GM21360 (cell line): ENCODE measurements at regions not wholly inside any gene's neighbourhood (a gene's known extent, or its start where the extent isn't known, plus 50 kb on each side); places are given as distances from the start of the nearest gene placed in this dataset.
"Not testable (repeated sequence)": the region's sequence is repeated elsewhere in the genome, so short reads cannot be mapped to it uniquely, and the experiment has no call there.

ENCODE experiments used
- ATAC-seq: cut with Tn5 transposase; IDR thresholded peaks from one replicate; pipeline ENCODE4 v1.9.1; 2021; ENCODE audit warnings: mild to moderate bottlenecking, moderate library complexity; ENCODE audit not compliant: unreplicated experiment

DNA sequence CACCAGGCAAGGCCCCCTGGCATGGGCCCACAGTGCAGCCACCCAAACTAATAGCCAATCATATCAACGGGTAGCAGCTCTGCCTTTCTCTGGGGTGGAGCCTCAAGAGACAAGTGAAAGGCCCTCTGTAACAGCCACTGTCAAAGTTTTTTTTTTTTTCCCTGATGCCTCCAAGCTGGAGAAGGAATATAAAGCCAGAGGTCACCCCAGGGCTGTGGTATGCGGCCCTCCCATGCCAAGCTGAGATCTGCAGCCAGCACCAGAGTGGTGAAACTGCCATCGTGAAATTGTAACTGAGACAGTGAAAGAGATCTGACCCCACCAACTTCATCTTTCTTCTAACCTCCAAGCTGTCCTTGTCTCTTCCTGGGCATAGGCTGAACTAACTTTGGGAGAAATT lies 407.0 kb downstream of the KLHL4 start:
- ATAC-seq = no peak

DNA sequence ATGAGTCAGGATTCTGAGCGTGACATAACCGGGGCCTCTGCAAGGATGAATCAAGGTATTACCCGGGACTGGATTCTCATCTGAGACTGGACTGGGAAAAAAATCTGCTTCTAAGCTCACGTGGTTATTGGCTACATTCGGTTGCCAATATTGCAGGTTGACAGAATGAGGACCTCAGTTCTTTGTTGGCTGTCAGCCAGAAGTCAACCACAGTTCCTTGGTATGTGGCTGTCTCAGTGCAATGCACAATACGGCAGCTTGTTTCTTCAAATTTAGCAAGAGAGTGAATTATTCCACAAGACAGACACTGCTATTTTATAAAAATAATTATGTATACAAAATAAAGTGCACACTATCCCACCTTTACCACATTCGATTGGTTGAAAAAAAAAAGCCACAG lies 424.2 kb downstream of the KLHL4 start:
- no peak for ATAC-seq

DNA sequence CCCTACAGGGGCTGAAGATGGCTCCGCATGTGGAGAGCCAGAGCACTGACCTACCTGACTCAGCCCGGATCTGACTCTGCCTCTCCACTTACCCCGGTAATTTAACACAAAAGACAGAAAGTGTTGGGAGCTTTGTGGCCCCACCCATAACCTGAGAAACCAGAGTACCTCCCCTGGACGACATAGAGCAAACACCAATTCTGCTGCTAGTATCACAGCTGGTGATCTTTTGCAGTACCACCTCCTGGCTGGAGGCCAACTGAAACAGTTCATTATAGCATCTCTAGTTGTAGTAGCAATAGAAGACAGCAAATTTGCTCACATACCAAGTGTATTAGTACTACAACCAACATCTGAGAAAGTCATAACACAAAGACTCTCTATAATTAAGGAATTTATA lies 443.9 kb downstream of the KLHL4 start:
- ATAC-seq = no peak

DNA sequence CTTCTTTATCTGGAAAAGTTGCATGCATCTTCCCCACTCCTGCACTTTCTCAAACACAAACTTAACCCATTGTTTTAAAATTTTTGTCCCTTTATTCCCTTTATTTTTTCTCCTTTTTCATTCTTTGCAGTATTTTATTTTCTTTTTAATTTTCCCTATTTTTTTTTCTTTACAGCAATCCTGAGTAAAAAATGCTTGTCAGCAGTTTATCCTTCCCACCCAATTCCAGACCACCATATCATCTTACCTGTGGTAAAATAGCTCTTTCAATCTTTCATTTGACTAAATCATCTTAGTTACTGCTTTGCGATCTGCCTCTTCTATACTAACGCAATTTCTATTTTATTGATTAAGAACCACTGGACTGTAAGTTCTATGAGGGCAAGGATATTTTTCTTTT lies 450.5 kb downstream of the KLHL4 start:
- no peak for ATAC-seq

DNA sequence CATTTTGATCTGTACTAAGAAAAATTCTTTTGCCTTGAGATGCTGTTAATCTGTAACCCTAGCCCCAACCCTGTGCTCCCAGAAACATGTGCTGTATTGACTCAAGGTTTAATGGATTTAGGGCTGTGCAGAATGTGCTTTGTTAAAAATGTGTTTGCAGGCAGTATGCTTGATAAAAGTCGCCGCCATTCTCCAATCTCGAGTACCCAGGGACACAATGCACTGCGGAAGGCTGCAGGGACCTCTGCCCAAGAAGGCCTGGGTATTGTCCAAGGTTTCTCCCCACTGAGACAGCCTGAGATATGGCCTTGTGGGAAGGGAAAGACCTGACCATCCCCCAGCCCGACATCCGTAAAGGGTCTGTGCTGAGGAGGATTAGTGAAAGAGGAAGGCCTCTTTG lies 454.5 kb downstream of the KLHL4 start:
- ATAC-seq = not testable (repeated sequence)

DNA sequence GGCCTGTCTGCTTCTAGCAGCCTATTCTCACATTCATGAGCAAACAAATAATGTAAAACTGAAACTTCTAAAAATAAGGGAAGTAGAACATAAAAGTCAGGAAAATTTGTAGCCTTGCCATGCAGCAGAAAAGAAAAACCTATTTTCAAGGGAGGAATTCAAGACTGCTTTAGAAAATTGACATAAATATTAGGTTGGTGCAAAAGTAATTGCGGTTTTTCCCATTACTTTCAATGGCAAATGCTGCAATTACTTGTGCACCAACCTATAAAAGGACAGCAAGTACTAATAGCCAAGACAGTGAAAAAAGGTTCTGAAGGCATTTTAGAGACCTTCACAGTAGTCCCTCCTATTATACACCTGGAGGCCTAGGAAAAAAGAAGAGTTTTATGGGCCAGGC lies 457.8 kb downstream of the KLHL4 start:
- no peak for ATAC-seq

DNA sequence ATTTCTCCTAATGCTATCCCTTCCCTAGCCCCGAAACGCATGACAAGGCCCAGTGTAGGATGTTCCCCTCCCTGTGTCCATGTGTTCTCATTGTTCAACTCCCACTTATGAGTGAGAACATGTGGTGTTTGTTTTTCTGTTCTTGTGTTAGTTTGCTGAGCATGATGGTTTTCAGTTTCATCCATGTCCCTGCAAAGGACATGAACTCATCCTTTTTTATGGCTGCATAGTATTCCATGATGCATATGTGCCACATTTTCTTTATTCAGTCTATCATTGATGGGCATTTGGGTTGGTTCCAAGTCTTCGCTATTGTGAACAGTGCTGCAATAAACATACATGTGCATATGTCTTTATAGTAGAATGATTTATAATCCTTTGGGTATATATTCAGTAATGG lies 490.3 kb downstream of the KLHL4 start:
- ATAC-seq = not testable (repeated sequence)

DNA sequence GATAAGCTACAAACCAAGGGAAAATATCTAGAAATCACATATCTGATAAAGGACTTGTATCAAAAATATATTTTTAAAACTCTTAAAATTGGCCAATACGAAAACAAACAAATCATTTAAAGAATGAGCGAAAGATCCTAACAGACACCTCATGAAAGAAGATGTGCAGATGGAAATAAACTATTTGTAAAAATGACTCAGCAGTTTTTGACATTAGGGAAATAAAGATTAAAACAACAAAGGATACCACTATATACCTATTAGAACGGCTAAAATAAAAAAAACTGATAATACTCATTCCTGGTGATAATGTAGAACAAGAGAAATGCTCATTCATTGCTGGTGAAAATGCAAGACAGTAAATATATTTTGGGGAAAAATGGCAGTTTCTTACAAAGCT lies 506.4 kb downstream of the KLHL4 start:
- ATAC-seq = no peak

DNA sequence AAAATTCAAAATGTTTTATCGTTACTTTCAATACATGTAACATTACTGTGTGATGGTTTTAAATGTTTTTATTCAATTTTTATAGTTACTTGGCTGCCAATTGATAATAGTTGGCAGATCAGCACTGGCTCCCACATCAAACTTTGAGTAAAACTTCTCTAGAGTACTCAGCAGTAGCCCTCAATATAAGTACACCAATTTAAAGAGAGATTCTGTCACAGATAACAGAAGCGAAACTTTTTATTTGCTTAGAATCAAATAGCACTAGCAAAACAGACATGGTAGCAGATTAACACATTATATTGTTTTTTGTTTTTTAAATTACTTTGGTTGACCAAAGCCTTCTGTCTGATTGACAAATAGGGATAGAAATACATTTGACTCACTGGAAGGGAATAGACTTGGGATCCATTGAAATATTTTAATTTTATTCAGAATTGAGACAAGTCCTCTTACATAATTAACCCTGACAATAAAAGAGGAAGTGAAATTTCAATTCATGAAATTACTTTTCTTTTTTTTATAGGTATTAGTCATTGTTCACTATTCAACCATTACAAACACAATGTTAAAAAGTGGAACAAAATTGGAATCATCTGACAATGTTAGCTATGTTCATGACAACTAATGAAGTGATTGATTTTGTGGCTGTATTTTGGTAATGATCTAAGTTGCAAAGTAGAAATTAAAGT lies 554.9 kb downstream of the KLHL4 start:
- no peak for ATAC-seq

DNA sequence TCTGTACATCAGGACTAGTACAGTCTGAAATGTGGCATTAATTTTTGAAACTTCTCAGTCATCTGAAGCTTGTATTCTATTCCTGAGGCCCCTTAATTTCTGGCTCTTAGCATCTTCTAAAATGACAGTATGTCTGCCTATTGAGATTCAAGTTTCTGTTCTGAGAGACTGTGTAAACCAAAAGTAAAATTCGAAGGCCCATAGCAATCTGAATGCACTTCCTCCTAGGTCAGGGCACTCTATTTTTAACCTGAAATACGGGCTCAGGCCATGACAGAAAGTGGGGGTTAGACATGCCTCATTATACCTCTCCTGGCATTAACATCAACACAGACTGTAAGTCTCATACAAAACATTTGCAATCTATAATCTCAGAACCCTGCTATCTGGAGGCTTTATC lies 584.4 kb downstream of the KLHL4 start:
- no peak for ATAC-seq

DNA sequence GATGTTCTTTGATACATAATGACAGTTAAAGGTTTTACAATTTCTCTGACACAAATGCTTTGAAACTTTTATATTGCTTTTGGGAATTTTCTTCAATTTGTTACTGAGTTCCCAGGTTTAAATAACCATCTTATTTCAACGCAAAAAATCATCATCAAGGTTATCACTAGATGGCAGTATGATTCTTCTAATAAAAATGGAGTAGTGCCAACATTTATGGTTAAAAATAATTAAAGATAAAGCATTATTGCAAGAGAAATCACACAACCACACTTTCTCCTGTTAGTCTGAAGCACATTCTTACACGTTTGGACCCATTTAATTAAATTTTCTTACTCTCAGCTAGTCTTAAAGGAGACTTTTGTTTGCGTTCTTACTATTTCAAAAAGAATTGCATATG lies 611.3 kb upstream of the CPXCR1 start:
- ATAC-seq = no peak

DNA sequence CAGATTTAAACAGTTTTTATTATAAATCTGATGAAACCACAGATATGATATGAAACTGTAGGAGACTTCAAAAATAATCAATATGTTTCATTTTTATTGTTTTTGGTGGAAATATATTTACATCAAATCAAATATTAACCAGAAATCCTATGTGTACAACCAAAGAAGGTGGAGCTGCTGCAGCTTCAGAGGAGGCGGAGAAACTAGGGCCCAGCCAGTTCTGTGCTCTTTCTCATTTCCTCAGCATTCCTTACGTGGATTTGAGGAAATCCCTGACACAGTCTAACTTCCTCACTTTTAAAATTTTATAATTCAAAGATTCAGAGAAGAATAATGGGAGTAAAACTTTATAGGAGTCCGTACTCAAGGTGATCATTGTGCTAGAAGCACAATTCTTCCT lies 610.7 kb upstream of the CPXCR1 start:
- no peak for ATAC-seq

DNA sequence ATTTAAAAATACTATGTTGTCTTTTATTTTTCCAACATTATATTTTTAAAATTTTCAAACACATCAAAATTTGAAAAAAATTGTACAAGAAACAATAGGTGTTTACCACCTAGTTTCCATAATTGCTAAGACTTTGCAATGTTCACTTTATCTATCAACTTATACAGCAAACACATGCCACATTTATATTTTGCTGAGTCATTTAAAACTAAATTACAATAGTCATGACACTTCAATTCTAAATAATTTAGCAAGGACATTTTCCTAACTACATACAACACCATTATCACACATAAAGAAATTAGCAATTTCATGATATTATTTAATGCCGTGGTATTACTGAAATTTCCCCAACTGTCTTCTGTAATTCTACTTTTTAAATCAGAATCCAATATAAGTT lies 600.4 kb upstream of the CPXCR1 start:
- no peak for ATAC-seq

DNA sequence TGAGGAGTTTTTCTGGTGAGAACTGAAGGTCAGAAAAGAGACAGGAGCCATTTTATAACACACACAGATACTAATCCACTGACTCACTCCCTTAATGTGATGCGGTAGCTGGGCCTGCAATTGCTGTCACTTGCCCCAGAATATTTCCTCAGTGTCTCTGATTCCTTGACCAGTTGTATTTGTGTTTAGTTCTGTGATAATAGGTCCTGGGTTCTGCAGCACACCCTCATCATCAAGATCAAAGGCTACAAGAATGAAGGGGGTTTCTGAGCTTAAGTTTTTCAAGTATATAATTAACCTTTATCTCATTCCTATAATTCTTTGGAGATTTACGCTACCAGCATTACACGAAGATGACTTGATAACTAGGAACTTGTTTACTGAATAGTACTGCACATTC lies 576.5 kb upstream of the CPXCR1 start:
- ATAC-seq = no peak

DNA sequence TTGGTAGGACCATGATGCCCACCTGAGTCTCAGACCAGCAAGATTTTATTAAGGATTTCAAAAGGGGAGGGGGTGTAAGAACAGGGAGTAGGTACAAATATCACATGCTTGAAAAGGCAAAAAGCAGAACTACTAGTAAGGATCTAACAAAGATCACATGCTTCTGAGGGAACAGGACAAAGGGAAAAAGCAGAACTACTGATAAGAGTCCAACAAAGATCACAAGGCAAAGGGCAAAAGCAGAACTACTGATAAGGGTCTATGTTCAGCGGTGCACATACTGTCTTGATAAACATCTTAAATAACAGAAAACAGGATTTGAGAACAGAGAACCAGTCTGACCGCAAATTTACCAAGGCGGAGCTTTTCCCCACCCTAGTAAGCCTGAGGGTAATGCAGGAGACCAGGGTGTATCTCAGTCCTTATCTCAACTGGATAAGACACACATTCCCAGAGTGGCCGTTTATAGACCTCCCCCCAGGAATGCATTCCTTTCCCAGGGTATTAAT lies 573.0 kb upstream of the CPXCR1 start:
- not testable (repeated sequence) for ATAC-seq

DNA sequence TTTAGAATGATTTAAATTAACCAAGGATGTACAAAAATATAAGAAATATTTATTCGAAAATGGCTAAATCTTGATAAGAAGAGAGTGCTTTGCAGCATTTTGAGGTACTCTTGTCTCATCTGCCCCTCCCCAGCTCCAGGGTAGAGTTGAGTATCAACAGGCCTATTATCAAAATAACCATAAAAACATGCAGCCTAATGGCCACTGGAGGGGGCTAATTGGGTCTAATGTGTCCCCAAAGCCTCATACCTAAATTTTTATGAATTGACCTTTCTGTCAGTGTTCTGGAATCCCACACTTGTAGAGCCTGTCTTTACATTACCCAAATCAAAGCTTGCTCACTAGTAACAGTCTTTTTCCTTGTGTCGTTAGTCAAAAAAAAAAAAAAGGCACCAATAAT lies 544.9 kb upstream of the CPXCR1 start:
- ATAC-seq = no peak

DNA sequence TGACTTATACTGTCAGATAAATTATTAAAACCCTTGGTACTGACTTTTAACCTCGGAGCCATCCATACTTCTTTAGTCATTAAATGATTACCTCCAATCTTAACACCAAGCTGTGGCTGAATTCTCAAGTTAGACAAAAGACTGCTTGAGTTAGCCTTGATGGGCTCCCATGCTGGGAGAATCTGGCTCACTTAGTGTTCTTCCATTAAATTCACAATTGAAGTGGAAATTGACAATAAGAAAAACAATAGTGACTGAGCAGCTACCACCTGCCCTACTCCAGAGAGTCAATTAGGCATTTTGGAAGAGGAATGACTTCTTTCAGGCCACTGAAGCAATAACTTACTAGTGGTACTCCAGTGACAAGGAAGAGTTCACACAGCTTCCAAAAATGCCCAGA lies 503.0 kb upstream of the CPXCR1 start:
- ATAC-seq = no peak

DNA sequence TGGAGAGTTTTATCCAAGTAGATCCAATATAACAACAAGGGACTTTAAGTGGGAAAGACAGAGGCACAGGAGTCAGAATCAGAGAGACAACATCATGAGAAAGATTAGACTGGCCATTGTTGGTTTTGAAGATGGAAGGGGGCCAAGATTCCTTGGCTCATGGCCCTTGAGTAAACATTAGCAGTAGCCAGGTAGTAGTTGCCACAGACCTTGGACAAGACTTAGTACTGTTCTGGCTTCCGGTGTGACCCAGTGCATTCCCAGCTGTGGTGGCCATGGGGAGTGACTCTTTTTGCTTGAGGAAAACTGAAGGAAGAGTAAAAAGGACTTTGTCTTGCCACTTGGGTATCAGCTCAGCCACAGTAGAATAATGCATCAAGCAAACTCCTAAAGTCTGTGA lies 462.2 kb upstream of the CPXCR1 start:
- ATAC-seq = no peak

DNA sequence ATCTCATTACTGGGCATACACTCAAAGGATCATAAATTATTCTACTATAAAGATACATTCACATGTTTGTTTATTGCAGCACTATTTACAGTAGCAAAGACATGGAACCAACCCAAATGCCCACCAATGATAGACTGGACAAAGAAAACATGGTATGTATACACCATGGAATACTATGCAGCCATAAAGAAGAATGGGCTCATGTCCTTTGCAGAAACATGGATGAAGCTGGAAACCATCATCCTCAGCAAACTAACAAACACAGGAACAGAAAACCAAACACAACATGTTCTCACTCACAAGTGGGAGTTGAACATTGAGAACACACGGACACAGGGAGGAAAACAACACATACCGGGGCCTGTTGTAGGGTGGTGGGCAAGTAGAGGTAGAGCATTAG lies 433.1 kb upstream of the CPXCR1 start:
- ATAC-seq = not testable (repeated sequence)

DNA sequence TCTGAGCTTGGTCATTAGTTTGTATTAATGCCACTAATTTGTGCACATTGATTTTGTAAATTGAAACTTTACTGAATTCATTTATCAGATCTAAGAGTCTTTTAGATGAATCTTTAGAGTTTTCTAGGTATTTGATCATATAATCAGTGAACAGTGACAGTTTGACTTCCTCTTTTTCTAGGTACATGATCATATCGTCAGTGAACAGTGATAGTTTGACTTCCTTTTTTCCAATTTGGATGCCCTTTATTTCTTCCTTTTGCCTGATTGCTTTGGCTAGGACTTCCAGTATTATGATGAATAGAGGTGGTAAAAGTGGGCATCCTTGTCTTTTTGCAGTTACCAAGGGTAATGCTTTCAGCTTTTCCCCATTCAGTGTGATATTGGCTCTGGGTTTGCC lies 421.4 kb upstream of the CPXCR1 start:
- ATAC-seq = no peak

DNA sequence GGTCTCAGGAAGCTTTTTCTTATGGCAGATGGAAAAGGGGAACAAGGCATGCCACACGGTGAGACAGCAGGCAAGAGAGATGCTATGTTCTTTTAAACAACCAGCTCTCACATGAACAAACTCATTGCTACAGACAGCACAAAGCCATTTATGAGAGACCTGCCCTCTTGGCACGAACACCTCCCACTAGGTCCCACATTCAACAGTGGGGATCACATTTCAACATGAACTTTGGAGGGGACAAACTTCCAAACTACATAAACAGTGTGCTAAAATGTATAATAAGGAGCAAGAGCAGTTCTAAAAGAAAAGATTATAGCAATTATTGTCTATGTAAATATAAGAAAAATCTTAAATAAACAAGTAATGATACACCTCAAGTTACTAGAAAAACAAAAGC lies 391.8 kb upstream of the CPXCR1 start:
- ATAC-seq = no peak

DNA sequence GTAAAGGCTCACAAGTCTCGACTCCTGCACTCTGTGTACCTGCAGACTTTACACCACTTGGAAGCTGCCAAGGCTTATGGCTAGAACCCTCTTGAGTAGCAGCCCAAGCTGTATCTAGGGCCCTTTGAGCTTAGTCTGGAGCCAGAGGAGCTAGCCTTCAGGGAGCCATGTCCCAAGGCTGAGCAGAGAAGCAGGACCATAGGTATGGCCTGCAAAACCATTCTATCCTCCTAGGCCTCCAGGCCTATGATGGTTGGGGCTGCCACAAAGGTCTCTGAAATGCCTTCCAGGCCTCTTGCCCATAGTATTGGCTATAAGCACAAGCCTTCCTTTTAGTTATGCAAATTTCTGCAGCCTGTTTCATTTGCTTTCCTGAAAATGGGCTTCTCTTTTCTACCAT lies 380.7 kb upstream of the CPXCR1 start:
- ATAC-seq = no peak

DNA sequence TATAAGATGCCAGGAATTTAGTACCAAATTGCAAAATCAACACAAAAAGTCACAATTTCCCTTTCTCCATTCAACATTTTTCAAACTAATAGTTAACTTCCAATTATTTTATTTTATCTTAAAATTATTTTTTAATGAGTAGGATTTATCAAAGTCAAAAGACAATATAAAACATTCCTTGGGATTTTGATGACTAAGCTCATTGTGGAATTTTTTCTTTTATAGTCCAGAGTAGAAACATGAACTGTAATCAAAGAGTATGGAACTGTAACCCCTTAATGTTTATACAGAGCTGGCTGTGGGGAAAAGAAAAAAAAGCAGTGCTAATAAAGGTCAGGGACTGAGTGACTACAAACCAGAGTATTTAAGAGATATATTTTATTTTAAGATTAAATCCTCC lies 368.6 kb upstream of the CPXCR1 start:
- ATAC-seq = no peak
